Stimulated activated CD4-positive, alpha-beta T cell treated with anti-CD3 and anti-CD28 coated beads, Interleukin-4, amount 100 ng/mL, for 4 hours (primary cell): ENCODE measurements at regions not wholly inside any gene's neighbourhood (a gene's known extent, or its start where the extent isn't known, plus 50 kb on each side); places are given as distances from the start of the nearest gene placed in this dataset.

Experiments used
- DNase-seq, 2 experiments: peaks; one replicate each; pipeline ENCODE4 v3.0.0-alpha.2; 2020

DNA sequence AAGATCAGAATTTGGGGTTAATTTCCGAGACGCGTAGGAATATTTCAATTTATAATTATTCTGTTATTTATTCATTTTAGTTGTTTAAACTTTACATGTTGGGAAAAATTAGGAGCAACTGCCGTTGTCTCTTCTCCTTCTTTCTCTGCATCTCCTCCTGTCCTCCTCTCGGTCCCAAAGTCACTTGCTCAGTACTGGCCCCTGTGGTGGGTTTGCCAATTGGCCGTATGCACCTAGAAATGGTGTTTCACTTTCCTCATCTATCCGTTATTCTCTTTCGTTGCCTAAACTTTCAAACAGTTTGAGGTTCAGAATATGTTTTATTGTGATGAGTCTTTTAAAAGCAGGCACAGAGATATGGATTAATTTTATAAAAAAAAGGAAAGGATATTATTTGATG, 517.9 kb downstream of the PLCL1 start:
- DNase-seq = no peak

DNA sequence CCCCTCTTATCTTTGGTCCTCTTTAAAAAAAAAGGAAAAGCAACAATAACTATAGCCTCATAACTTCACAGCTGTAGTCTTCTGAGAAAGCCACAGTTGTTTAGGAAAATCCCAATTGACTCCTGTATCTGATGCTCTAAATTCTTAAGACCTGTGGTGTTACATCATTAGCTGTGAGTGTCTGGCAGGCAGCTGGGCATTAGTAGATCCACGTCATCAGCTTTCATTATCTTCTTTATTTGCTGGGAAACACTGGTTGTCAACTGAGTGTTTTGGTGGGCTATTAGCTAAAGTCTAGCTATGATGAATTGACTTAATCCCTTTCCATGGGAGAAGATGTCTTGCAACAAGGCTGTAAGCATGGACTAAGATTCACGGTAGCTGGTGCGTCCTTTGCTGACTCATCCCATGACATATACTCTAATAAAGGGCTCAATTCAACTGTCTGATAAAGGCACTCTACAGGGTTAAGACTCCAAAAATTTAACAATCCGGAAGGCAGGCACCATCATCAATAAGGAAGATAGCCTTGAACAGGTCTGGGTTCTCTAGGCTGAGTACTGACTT, 517.2 kb downstream of the PLCL1 start:
- DNase-seq = no peak

DNA sequence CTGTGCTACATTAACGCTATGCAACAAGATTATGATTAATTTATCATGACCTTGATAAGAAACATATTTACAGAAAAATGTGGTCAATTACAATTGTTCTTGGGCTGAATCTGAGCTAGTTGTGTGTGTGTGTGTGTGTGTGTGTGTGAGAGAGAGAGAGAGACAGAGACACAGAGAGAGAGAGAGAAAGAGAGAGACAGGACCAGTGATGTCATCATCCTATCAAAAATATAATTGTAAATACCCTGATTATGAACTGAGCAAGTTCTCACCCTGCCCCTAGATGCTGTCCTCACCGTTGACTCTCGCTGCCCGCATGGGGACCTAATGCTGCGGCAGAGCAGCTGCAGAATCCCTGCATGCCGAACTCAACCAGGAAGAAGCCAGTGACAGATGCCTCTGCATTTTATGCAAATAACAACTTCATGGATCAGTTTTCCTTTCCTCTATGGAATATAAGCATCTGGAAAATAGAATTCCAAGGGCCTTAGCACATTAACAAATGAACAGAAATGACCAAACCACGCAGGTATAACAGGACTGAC, 512.5 kb downstream of the PLCL1 start:
- DNase-seq = no peak

DNA sequence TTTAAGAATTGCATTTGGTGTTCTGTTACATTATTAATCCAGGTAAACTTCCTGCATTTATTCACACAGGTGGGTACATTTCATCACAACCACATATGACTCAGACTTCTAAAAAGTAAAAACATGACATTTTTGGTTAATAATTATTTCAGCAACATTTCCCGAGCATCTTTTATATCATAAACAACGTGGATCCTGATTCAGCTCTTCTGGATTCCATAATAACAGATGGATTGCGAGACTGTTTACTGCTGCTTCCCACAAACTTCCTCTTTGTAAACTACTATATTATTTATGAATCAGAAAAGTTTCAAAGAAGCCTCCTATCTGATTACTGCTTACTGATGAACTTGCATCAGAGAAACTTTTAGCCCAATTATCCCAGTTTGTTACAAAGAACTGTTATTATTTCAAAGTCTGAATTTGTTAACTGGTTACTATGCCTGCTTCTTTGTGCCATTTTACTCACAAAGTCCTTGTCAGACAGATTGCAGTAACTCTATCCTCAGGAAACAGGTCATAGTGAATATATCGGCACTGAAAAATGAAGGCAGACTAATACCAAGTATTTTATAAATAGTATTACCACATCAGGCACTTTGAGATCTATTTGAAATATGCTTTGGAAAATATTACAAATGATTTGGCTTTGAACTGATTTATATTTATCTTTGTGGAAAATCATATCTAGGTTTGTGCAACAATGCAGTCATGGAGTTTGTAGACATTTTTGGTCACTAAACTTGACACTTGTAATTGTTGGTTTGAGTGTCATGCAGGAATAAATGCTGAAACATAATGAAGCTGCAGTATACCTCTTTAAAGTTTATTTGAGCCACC, 511.6 kb downstream of the PLCL1 start:
- no peak for DNase-seq

DNA sequence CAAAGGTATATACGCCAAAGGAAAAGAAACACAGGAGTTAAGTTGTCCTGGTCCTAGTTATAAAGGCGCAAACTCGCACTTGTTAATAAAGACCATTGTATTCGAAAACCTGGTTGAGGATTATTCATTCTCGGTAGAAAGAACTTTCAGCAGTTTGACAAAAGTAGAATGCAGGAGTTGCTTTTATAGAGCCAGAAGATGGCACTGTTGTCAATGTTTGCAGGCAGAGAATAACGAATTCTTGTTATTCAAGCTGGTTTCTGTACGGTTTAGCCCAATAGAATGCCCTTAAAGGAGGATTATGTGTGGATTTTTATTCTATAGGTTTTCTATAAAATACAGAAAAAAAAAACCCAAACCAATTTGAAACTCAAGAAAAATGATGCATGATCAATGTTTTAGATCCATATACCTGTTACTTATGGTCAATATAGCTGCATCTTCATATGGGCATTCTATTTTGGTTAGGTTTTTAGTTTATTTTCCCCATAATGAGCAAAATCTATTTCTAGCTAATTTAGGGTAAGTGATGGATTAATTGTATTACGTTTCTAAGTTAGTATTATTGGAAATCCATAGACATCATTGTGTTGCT, 510.3 kb downstream of the PLCL1 start:
- DNase-seq = no peak

DNA sequence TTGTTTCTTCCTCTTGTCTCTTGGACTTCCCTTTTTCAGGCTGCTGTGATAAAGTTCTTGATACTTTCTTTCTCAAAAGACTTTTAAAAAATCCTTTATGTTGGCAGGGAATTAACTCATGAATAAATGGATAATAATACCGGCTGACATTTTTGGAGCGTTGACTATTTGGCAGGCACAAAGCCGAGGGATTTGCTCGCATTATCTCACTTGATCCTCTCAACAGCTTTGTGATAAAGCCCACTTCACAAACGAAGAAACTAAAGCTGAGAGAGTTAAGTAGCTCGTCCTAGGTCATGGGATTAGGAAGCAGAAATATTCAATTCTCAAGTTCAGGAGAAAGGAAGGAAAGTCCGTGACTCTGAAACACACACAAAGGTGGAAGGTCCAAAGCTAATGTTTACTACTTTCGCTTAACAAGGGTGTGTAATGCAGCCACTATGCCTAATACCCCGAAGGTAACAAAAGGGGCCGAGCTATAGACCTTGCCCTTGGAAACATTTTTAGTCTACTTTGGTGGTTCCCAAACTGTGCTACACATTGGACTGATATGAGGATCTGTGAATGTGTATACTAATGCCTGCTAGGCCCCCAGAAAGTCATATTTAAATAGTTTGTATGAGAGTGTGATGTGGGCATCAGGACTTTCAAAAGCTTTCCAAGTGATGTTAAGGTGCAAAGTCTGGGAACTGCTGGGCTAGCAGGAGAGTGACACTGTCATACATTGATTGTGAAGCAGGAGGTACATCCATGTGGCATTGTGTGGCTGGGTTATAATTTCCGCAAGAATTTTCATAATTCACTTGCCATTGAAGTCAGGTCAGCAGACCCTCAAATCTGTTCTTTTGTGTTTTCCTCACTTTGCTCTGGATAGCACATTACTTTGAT, 508.4 kb downstream of the PLCL1 start:
- no peak for DNase-seq

DNA sequence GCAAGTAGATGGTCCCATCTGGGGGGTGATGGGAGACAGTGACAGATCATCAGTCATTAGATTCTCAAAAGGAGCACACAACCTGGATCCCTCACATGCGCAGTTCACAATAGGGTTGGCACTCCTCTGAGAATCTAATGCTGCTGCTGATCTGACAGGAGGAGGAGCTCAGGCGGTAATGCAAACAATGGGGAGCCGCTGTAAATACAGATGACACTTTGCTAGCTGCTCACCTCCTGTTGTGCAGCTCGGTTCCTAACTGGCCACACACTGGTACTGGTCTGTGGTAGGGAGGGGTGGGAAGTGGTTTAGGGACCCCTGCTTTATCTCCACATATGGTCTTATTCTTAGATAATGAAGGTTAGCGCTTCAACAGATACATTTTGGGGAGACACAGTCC, 506.6 kb downstream of the PLCL1 start:
- DNase-seq = no peak

DNA sequence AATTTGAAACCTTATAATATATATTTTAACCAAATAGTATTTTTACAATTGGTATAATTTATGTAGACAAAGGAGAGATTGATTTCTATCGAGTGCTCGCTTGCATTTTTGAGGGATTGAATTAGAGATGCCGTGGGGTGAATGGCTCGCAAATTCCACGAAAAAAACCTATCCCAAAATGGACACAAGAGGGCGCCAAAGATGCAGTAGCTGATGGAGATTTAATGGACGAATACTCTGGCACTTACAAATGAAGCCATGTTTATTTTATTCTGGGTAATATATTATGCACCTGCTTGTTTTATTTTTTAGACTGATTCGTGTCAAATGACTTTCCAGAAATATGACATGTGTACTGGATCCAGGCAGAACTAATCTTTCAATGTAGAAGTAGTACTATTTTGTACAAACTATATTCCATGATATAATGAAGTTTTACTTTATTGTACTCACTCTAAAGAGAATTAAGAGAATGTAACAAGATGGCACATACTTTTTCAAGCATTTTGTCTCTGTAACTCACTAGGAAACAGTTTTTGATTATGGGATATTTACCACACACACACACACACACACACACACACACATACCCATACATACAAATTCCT, 505.4 kb downstream of the PLCL1 start:
- DNase-seq = peak; percentile 15 to 17

DNA sequence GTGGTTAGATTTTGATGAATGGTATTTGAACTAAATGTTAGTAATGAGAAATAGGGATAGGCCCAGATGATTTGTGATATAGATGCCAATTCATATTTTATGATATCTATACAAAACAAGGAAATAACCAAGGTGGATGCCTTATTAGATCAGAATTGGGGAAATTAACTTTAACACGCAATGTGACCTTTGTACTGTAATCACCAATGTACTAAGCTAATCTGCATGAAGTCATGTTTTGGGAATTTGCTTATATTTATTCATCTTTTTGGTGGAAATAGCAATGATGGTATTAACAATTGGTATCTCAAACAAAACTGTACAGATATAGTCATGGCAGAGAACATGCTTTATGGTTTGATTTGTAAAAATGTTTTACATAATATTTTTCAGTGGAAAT, 504.7 kb downstream of the PLCL1 start:
- DNase-seq = no peak

DNA sequence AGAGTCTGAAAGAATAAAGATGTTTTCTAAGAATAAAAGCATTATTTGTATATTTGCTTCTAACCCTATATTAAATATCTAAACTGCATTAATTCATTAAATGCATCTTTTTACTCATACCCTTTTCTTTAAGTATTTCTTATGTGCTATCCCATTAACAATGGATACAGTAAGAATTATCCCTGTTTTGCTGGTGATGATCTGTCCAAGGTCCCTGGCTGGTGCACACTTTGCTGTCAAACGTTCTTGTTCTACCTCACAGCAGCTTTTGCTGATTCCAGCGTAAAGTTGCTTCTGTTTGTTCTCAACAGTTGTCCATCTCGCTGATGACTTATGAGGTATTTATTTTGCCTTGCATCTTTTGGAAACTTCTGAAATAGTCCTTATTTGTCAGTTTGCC, 504.0 kb downstream of the PLCL1 start:
- no peak for DNase-seq

DNA sequence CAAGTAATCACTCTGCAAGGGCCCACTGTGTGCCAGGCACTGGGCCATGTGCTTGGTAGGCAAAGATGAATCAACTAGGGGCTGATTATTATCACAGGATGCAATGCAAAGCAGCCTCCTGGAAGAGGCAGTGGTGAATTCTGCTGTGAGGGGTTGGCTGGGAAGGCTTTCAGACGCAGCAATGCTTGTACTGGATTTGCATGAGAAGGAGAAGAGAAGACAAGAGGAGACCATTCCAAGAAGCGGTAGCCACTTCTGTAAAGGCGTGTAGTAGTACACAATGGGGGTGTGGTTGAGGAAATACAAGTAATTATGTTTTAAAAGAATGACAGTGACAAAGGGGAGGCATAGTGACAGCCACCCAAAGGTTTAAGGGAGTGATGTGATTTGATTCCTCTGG, 502.7 kb downstream of the PLCL1 start:
- DNase-seq = no peak

DNA sequence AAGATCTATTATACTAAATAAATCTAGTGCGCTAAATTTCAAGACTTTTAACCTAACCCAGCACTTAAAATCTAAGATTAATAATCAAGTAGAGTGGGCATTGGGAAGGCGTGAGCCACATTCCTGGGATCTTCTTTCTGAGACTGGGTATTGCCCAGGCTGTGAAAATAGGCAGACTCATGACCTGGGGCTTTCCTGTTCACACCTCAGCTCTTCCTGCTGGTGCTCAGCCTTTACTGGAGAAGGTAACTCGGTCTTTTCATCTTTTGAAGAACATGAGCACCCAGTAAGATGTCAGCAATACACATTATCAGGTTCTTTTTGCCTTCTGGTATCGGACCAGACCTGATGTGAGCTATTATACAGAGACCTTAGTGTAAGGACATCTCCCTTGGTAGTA, 500.5 kb downstream of the PLCL1 start:
- no peak for DNase-seq

DNA sequence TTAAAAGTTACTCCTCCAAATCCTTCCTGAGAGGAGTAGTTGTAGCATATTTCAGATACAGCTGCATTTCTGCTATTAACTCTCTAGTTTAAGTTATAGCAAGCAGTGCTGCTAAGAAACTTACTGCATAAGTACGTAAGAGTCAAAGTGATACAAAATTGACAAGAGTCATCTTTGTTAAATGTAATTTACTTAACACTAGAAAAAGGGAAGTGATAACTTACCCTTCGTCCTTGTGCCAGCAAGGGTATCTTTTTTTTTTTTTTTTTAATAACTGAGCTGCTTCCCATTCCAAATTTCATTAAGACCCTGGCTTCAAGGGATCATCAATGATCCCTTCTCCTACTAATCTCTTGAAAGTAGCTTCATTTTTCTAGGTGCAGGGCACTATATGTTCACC, 493.0 kb downstream of the PLCL1 start:
- DNase-seq = no peak

DNA sequence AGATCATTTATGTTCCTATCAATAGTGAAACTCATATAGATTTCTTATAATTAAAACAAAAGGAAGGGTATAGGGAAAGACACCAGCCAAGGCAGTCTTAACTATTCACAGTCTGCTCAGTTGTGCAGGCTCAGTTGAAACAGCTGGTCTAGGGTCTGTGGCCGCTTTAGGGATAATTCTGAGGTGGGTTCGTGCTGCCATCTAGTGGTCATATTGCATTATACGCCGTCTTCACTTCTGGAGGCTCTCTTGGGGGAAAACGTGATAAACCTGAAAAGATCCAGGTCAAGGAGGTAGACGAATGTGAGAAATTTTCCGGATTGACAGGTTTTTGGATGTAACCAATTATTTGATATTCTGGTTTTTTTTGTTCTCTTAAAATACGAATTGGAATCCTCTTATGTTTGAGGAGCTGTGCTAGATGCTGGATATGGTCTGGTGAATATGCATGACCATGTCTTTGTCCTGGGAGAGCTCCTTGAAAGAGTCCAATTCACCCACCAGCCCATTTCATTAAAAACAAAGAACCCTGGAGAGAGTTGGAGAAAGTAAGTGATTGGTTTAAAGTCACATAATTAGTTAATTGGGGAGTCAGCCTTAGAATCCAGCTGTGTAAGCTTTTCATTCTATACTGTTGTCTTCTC, 492.4 kb downstream of the PLCL1 start:
- peak; percentile 36 to 44 for DNase-seq

DNA sequence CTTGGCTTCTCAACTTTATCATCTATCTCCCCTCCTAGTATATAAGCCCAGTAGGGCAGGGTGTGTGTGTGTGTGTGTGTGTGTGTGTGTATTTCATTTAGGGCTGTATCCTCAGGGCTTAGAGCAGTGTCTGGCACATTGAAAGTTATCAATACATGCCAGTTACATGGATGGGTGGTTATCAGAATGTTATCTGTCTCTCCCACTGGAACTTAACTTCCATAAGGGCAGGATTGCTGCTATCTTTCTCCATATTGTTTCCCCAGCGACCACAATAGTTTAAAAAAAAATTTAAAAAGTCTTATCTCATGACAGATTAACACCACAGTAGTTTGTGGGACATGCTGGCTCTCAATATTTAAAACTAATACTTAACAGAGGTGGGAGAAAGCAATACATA, 488.9 kb downstream of the PLCL1 start:
- no peak for DNase-seq

DNA sequence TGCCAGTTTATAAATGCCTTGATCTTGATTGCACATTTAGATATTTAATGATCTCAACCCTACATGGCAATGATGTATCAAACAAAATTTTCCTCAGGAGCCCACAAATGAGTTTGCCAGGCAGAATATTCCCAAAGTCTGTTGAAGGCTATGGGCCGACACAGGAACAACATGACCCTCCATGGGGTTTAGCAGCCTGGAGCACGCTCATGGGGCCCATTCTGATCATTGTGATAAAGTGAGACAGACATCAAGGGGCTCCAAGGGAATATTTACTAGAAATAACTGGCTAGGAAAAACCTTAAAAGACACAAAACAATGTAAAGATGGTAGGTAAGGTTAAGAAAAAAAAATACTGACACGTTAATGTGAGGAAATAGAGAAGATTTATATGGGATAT, 485.4 kb downstream of the PLCL1 start:
- no peak for DNase-seq

DNA sequence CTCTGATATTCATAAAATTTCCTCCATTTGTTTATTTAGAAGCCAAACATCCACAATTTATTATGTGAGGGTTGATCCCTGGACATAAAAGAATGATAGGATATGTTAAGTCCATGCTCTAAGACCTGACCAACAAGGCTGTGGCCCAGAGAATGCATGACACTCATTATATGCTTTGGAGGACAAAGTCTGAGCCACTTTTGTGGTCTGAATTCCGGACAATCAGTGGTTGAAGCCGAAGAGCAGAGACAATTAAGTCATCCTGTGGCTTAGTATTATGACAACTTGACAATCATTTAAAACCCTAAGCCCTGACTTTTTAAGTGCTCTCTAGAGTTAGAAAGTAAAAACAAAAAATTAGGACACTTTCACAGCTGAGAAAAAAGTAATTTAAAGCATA, 483.3 kb downstream of the PLCL1 start:
- no peak for DNase-seq

DNA sequence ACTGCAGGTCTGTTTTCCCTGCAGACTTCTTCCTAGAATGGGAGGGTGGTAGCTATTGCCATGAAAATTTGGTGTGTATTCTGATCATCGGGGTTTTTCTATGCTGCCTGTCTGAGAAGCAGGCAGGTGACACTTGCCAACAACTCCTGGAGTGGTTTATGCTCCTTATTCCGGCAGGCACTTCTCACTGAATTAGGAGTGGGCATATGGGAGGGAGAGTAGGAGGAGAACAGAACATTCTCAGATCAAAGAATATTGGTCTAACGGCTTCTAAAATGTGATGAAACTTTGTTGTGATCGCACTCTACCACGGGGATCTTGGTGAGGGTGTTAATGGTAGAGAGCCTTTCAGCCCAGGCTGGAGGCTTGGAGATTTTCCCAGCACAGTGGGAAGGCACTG, 480.8 kb downstream of the PLCL1 start:
- no peak for DNase-seq

DNA sequence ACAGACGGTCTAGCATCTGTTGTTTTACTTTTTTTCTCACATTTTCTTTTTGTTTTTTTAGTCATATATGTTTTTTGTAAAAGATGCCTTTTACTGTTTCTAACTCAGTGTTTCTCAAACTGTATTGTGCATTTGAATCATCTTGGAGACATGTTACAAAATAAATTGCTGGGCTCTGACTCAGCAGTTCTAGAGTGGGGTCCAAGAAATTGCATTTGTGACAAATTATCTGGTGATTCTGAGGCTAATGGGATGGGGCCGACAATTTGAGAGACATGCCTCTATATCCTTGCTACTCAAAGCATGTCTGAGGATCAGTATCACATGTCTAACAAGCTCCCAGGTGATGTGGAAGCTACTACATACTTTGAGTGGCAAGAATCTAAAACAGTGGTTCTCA, 478.8 kb downstream of the PLCL1 start:
- no peak for DNase-seq

DNA sequence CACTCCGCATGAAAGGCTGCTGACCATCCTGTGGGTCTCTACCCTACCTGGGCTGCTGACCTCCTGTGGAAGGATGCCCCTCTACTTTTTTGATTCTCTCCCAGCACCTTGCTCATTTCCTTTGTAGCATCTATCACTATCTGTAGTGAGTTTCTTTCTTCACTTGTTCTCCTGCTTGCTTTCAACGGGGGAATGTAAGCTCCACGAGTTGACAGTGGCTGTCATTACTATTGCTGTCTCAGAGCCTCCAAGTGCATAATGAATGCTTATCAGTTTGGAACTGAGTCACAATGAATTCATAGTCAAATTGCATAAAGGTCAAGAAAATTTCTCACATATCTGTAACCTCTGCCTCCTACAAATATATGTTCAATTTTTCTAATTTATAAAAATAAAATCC, 477.7 kb downstream of the PLCL1 start:
- no peak for DNase-seq

DNA sequence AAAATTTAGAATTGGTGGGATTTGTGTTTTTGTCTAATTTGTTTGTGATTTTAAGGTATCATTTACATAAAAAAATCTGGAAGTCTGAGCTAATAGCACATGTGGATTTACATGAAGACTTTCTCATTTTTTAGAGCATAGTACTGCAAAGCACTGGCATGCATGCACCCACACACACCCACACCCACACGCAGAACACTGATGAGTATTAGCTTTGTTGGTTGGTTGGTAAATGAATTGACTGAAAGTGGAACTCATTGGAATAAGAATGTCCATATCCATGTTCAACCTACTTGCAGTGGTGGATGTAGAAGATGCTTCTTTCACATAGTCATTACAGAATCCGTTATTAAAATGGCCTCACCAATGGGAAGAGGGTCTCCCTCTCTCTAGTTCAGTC, 475.8 kb downstream of the PLCL1 start:
- no peak for DNase-seq

DNA sequence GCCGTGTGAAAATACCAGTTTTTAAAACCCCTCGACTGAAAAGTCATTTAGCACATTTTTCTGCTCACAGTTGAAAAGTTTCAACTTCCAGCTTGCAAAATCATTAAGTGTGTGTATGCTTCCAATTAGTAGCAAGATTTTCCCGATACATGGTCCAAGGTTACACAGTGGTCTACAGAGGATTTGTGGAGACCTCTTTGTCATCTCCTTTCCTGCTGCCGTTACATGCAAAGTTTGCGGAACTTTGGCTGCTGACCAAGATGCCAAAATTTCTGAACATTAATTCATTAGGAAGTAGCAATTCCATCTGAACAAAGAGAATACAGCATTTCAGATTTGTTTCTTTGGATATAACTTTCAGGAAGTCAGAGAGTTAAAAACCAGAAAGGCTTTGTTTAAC, 474.6 kb downstream of the PLCL1 start:
- no peak for DNase-seq
